H7 (cell line): ENCODE measurements at regions not wholly inside any gene's neighbourhood (a gene's known extent, or its start where the extent isn't known, plus 50 kb on each side); places are given as distances from the start of the nearest gene placed in this dataset.
"Not testable (repeated sequence)": the region's sequence is repeated elsewhere in the genome, so short reads cannot be mapped to it uniquely, and the experiment has no call there.

Source experiments
- DNase-seq: peaks from one replicate; pipeline ENCODE4 v3.0.0; 2012
- H3K27me3 ChIP-seq: 2 replicates; pipeline ENCODE4 v1.6.0; 2011; ENCODE audit warnings: mild to moderate bottlenecking, low read length; ENCODE audit not compliant: control insufficient read depth, insufficient read depth
- H3K36me3 ChIP-seq: replicated peaks from 2 replicates; pipeline ENCODE4 v1.5.1; 2011; ENCODE audit warnings: low read length; ENCODE audit not compliant: control insufficient read depth, insufficient read depth
- H3K4me3 ChIP-seq: 2 replicates; pipeline ENCODE4 v1.5.1; 2011; ENCODE audit warnings: low read depth, mild to moderate bottlenecking, control low read depth, low read length, moderate library complexity; ENCODE audit not compliant: insufficient read depth

DNA sequence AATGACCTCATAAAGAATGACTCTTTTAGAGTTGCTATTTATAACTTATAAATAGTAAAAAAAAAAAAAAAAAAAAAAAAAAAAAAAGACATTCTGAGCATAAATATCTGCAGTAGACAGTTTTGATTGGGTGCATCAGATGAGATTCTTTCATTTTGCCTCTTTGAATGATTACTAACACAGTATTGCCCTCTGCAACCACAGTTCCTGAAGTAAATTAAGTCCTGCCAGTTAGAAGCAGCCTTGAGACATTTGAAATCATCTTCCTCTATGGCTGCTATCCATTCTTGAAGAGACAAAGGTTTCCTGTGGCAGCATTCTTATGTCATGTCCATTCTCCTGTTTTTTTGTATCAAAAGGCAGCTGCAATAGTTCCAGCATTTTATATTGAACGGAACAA is 892.4 kb upstream of the MIR17HG start:
- Histone ChIP-seq H3K36me3 (no peaks in the 10 kb centered on the region), H3K4me3 (no peak overlapping the region), H3K27me3 (no peaks in the 10 kb centered on the region)
- no peak for DNase-seq

DNA sequence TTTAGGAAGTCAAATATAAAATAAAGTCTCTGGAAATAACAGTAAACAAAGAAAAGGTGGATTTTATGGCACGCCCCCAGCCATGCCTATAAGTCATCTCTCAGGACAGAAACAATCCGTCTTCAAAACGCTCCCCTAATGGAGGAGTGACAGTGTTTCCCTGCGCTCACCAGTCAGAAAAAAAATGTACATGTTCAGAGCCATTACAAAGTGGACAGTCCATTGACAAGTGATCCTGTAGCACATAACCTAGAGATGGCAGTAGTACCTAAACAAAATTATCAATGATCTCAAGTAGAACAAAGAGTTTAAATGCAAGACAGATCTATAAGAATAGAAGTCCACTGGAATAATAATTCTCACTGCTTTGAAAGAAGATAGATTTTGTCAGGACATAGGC is 891.7 kb upstream of the MIR17HG start:
- Histone ChIP-seq H3K27me3 (no peaks in the 10 kb centered on the region), H3K36me3 (no peaks in the 10 kb centered on the region), H3K4me3 (no peak overlapping the region)
- no peak for DNase-seq

- H3K27me3 ChIP-seq, result no peaks in the 10 kb centered on the region
- no peak for DNase-seq
- H3K4me3 ChIP-seq, result no peak overlapping the region
- H3K36me3 ChIP-seq, result no peaks in the 10 kb centered on the region
Observed at GRCh38 chr13:90461398-90461797, 886.1 kb upstream of the MIR17HG start.

DNA sequence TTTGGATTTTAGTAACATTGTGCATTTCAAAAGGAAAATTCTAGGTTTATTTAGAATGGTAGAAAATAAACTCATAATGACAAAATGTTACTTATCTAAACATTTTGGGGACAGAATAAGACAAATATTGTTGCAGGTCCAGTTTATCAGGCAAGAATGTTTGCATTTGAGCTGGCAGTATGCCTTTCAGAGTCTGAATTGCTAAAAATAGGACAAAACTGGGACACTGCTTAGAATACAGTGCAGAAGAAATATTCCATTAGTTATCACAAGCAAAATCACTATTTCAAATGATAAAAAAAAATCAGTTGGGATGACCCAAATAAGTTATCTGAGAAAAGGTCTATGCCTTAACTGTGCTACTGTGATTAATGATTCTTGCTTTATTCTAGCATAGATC is 870.3 kb upstream of the MIR17HG start:
- no peak for DNase-seq
- Histone ChIP-seq H3K36me3 (no peaks in the 10 kb centered on the region), H3K27me3 (no peaks in the 10 kb centered on the region), H3K4me3 (no peak overlapping the region)

DNA sequence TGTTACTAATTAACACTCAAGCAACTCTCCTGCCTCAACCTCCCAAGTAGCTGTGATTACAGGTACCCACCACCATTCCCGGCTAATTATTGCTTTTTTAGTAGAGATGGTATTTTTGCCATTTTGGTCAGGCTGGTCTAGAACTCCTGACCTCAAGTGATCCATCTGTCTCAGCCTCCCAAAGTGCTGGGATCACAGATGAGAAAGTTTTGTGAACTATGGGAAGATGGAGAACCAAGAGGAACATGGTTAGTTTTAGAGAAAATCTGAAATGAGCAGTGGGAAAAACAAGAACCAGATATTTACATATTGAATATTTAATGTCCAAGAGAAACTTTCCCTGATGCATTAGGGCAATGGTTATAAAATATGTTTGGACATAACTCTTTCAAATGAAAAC is 863.6 kb upstream of the MIR17HG start:
- Histone ChIP-seq H3K27me3 (no peaks in the 10 kb centered on the region), H3K36me3 (no peaks in the 10 kb centered on the region), H3K4me3 (no peak overlapping the region)
- no peak for DNase-seq

- DNase-seq, result no peak
- no peak overlapping the region for H3K4me3 ChIP-seq
- H3K27me3 ChIP-seq, result no peaks in the 10 kb centered on the region
- H3K36me3 ChIP-seq, result no peaks in the 10 kb centered on the region
Observed at GRCh38 chr13:90485436-90485835, 862.1 kb upstream of the MIR17HG start.

GRCh38 chr13:90492872-90493271 is 854.6 kb upstream of the MIR17HG start:
- Histone ChIP-seq H3K27me3 (no peaks in the 10 kb centered on the region), H3K36me3 (no peaks in the 10 kb centered on the region), H3K4me3 (no peak overlapping the region)
- no peak for DNase-seq

DNA sequence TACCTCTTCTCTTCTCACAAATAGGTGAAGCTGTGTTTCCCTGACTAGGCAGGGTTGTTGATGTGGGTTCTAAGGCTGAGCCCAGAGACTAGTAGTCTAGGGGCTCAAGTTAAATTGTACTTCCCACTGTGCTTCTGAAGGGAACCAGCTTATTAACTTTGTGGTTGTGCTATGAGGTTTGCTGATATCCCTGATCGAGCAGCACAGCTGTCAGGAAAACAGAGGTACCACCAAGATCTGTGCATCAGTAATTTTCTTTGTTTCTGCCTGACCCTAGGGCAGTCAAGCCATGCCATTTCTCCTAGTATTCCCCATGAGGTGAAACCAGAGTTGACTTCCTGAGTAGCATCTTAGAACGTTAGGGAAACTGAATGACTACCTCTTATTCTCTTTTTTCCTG is 853.8 kb upstream of the MIR17HG start:
- no peaks in the 10 kb centered on the region for H3K36me3 ChIP-seq
- H3K4me3 ChIP-seq, result no peak overlapping the region
- no peak for DNase-seq
- no peaks in the 10 kb centered on the region for H3K27me3 ChIP-seq

- not testable (repeated sequence) for H3K36me3 ChIP-seq, H3K27me3 ChIP-seq, DNase-seq, H3K4me3 ChIP-seq
Observed at GRCh38 chr13:90494849-90495248, 852.6 kb upstream of the MIR17HG start.

GRCh38 chr13:90498096-90498495 is 849.4 kb upstream of the MIR17HG start:
- Histone ChIP-seq H3K27me3 (no peaks in the 10 kb centered on the region), H3K4me3 (no peak overlapping the region), H3K36me3 (no peaks in the 10 kb centered on the region)
- DNase-seq, result no peak

GRCh38 chr13:90498816-90499215 is 848.7 kb upstream of the MIR17HG start:
- Histone ChIP-seq H3K27me3 (no peaks in the 10 kb centered on the region), H3K36me3 (no peaks in the 10 kb centered on the region)
- DNase-seq, result no peak

DNA sequence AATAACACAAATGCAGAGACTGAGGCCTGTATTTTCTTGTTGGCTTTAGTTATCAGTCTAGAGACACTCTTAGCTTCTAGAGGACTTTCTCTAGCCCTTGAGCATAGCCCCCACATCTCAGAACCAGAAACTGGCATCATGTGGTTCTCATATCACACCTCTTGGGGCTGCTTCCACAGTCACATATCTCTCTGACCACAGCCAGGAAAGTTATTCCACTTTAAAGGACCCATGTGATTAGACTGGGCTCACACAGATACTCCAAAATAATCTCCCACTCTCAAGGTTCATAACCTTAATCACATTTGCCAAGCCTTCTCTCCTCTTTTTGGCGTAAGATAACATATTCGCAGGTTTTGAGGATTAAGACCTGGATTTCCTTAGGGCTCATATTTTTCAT is 846.9 kb upstream of the MIR17HG start:
- no peak for DNase-seq
- Histone ChIP-seq H3K4me3 (no peak overlapping the region), H3K36me3 (no peaks in the 10 kb centered on the region), H3K27me3 (no peaks in the 10 kb centered on the region)

More at GRCh38 chr13:90498816-90499215, 848.7 kb upstream of the MIR17HG start:
- H3K4me3 ChIP-seq, result no peak overlapping the region

- no peaks in the 10 kb centered on the region for H3K27me3 ChIP-seq
- no peaks in the 10 kb centered on the region for H3K36me3 ChIP-seq
- H3K4me3 ChIP-seq, result no peak overlapping the region
- no peak for DNase-seq
Observed at GRCh38 chr13:90502153-90502552, 845.3 kb upstream of the MIR17HG start.

DNA sequence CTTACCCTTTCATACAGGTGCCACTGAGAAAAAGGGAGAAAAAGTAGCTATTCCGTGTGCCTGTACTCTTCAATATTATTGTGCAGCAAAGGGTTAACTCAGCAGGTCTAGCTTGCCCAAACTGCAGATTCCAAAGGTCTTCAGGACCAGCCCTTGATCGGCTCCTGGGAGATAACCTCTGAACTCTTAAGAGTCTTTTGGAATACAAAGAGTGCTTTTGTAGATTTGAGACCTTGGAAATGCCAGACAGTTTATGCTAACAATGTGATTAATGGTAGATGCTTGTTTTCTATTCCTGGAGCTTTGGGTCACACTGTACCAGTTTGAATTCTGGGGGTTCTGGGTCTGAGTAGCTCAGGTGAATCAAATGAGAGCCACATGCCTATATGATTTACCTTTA is 844.7 kb upstream of the MIR17HG start:
- Histone ChIP-seq H3K27me3 (no peaks in the 10 kb centered on the region), H3K4me3 (no peak overlapping the region), H3K36me3 (no peaks in the 10 kb centered on the region)
- DNase-seq, result no peak

- H3K36me3 ChIP-seq, result no peaks in the 10 kb centered on the region
- no peaks in the 10 kb centered on the region for H3K27me3 ChIP-seq
- no peak overlapping the region for H3K4me3 ChIP-seq
- no peak for DNase-seq
Observed at GRCh38 chr13:90510319-90510718, 837.2 kb upstream of the MIR17HG start.

- no peak overlapping the region for H3K4me3 ChIP-seq
- no peak for DNase-seq
- H3K27me3 ChIP-seq, result no peaks in the 10 kb centered on the region
- no peaks in the 10 kb centered on the region for H3K36me3 ChIP-seq
Observed at GRCh38 chr13:90511903-90512302, 835.6 kb upstream of the MIR17HG start.
